SIG-M5 (cell line): ENCODE measurements at regions not wholly inside any gene's neighbourhood (a gene's known extent, or its start where the extent isn't known, plus 50 kb on each side); places are given as distances from the start of the nearest gene placed in this dataset.
"Not testable (repeated sequence)": the region's sequence is repeated elsewhere in the genome, so short reads cannot be mapped to it uniquely, and the experiment has no call there.

Source experiments
- DNase-seq: peaks from one replicate; lab custom pipeline; 2025; lab: John Stamatoyannopoulos, UW

DNA sequence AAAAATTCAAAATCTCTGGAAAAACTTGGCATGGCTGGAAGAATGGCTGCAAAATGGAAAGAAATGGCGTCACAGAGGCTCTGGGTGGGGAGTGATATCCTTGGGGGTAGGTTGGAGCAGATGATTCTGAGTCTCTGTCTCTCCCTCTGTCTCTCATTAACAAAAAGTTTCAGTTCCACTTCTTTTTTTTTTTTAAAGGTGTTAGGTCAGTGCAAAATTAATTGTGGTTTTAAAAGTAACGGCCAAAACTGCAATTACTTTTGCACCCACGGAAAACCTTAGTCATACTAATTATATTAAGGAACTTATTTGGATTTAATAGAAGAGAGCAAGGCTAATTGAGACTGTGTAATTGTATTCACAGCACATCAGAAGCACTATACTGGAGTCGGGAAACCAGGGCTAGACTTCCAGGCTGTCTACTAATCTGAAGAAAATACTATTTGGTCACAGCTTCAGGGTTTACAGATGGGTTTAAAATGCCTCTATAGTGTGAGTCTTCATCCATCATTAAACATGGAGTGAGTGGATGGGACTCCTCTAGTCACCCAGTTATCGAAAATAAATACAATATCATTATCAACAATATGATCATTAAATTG, 289.1 kb upstream of the PLD5 start:
- no peak for DNase-seq

DNA sequence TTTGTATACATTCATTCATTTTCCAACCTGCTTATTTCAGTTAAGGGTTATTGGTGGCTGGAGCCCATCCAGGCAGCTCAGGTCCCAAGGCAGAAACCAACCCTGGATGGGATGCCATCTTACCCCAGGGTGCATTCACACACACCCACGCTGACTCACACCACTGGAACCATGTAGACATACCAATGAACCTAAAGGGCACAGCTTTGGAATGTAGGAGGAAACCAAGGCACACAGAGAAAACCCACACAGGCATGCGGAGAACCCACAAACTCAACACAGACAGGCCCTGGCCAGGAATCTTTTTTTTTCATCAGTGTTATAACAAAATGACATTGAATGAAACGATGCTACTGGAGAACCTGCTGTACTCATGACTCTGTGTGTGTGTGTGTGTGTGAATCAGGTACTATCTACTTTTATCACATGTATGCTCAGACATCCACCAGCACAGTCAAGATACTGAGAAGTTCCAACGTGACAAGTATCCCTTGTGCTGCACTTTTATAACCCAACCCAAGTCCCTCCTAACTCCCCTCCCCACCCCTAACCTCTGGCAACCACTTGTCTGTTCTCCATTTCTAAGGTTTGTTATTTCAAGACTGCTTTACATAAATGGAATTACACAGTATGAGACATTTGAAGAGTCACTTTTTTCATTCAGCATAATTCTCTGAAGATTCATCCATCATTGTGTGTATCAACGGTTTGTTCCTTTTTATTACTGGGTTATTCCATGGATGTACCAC, 286.8 kb upstream of the PLD5 start:
- no peak for DNase-seq

DNA sequence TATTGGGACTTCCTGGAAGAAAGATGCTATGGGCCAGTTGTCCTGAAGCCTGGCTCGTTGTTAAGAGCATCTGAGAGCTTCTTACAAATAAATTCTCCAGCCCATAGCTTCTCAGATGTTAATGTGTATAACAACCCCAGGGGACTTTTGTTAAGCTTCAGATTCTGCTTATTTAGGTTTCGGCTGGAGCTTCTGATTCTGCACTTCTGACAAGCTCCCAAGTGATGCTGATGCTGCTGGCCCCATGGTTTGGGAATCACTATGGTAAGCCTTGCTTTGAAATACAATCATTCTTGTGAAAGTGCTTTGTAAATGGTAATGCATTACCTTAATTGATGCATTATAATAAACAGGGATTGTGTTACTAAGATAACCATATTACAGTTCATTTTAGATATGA, 281.8 kb upstream of the PLD5 start:
- DNase-seq: no peak

DNA sequence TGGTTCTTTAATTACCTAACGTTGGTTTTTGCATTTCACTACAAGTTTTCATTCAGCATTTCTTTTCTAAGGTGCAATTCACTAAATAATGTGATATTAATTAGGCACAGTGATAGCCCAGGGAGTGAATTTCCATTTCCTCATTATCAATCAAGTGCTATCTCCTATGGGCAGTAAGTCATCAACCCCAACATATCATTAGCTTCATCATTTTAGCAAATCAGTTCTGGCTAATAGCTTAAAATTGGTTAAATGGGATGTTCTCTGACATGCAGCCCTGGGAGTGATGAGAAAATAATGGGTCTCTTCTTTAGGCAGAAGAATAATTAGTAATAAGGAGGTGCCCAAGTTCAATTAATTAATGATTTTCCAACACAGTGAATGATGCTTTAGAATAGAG, 280.9 kb upstream of the PLD5 start:
- DNase-seq: not testable (repeated sequence)

DNA sequence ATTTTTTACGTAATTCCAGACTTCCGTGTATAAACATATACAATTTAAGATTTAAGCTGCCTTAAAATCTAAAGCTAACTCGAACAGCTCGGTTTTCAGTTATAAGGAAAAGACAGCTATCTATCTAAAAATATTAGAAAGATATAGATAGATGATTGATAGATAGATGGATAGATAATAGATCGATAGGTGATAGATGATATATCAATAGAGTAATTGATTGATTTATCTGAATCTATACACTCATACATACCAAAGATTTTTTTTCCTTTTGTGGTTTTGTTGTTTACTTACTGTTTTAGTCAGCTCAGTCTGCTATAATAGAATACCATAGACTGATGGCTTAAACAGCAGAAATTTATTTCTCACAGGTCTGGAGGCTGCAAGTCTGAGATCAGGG, 278.5 kb upstream of the PLD5 start:
- no peak for DNase-seq

DNA sequence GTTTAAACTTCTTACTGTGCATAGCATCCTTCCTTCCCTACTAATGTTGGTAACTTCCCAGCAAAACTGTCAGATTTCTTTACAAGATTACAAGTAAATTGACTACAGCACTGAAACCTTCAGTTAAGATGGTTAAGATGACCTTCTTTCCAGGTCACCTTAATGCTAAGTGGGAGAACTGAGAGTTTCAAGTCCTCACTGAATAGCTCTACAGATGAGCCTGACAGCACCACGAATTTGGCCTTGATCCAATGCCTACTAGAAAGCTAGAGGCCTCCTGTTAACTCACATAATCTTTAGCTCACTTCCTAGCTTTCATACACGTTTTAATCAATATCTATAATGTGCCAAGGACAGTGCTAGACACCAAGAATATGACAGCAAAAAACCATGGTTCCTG, 276.0 kb upstream of the PLD5 start:
- no peak for DNase-seq

DNA sequence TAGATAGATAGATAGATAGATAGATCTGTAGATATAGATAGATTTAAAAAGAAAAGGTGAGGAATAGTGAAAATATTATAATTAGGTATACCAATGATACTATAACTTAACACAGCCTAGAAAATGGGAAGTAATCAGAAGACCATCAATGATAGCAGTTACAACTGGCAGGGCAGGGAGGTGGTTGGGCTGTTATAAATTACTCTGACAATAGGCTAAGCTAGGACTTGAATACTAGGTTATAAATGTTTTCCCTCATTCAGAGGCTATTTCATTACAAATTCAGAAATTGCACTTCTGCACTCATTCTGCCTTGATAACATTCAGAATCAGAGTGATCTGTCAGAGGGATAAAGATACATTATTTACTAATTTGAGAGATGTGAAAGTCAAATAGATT, 273.4 kb upstream of the PLD5 start:
- no peak for DNase-seq

DNA sequence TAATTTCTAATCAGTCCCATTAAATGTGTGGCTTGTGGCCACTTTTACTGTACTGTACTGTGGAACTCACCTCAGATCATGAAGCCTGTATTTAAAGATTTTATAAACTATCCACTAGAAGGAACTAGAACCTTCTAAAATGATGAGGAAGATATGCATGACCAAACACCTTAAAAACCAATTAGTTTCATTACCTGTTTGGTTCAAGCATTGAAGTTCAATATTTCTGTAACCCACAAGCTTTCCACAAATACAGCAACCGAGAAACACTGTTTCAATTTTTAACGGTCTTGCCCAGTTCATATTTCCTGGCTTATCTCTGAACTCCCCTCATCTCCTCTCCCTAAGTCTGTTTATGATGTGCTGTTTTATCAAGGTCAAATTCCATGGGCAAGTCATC, 264.3 kb upstream of the PLD5 start:
- DNase-seq: no peak

DNA sequence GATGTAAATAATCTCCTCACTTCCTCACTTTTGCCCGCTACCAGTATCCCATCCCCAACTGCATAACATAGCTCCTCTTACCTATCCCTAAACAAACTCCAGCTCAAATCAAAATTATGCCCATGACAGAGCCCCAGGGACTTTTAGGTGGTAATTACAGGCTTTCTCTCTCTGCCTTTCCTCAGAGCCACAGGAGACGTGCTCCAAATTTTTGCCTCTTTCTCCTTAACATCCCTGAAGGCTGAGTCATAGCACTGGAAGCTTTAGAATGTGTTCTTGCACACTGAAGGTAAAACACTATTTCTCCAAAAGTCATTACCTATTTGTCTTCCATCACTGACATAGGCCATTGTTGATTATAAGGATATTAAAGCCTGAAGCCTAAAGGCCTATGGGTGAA, 263.5 kb upstream of the PLD5 start:
- no peak for DNase-seq

DNA sequence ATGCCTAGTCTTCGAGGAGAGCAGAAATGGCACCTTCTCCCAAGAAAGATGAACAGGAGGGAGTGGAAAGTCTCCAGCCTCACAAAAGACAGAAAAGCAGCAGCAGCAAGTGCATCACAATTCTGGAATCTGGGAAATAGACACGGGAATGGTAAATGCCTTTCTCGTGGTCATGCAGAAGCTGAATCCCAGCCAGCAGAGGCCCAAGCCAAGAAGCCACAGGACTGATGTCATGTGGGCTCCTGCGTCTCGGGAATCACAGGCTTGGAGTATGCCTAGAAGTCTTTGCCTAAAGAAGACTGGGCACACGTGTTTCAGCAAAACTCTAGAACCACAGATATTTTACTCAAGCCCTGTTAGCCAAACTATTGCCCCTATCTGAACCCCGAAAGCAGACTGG, 260.3 kb upstream of the PLD5 start:
- DNase-seq: no peak

DNA sequence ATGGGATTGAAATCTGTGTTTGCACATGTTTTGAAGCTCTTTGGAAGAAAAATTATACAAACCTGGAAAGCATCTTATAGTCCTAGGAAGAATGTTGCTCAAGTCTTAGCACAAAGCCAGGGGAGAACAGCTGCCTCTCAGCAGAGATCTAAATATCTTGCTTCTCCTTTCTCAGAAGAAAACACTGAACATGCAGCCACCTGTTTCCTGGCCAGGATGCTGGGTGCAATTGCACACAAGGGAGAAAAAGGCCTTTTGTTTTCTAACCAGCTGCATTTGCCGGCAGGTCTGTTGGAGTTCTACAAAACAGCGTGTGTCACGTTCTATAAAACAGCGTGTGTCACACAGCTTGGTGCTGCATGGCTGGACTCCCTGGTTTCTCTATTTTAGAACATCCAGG, 259.6 kb upstream of the PLD5 start:
- DNase-seq: no peak

DNA sequence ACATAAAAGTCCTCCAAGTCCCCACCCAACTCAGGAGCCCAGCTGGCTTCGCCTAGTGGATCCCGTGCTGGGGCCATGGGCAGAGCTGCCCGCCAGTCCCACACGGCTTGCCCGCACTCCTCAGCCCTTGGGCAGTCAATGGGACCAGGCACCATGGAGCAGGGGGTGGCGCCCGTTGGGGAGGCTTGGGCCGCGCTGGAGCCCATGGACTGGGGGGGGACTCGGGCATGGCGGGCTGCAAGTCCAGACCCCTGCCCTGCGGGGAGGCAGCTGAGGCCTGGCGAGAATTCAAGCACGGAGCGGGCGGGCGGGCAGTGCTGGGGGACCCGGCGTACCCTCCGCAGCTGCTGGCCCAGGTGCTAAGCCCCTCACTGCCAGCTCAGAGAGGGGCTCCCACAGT, 249.8 kb upstream of the PLD5 start:
- no peak for DNase-seq

DNA sequence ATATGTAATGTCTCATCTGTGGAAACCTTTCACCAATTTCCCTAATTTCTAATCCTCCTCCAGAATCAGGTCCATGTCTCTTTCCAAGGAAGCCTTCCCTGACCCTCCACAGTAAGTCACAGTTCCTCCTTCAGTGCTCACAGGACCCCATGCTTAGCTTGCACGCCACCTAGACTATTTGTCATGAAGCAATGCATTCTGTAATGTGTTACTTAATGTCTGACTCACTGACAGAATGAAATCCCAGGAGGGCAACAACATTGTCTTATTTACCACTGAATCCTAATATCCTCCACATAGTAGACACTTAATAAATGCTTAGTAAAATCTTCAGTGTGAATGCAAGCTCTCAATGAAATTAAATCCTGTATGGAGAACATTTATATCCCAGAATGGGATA, 245.9 kb upstream of the PLD5 start:
- no peak for DNase-seq

DNA sequence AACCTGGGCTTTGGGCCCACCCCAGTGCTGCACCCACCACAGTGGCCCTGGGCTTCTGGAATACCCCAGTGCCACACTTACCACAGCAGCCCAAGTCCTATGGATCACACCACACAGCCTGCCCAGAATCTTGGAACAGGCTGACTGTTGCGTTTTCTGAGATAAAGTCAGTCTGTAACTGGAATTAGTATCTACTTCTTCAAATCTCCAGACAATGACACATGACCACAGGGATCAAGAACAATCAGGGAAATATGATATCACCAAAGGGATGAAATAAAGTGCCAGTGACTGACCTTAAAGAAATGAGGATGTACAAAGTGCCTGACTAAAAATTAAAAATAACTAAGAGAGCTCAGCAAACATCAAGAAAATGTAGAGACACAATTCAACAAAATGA, 239.7 kb upstream of the PLD5 start:
- no peak for DNase-seq

DNA sequence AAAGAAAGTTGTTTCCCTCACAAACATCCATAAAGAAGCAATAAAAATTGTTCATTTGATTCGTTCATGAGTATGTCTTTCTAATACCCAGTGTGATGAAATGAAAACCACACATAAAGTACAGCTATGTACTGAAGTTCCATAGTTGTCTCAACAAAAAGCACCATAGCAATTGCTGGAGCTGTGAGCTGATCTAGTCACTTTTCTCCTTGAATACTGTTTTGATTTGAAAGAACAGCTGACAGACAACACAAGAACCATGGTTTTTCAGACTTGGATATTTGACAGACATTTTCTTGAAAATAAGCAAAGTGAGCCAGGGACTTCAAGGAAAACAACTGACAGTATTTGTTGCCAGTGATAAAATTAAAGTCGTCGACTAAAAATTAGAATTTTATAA, 237.1 kb upstream of the PLD5 start:
- DNase-seq: no peak

DNA sequence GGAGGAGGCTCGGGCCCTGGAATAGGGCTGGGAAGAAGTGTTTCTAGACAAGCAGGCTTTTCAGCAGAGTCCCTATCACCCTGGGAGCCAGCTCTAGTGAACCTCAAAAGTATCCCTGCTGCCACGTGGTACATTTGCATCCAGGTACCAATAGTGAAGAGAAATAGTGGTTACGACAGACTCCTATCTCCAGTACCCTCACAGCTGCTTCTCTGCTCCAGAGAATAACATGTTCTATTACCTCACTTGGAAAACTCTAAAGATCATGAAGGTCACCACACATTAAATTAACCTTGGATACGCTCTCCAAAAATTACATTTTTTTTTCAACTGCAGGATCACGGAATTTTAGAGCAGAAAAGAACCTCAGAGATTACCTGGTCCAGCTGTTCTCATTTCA, 230.4 kb upstream of the PLD5 start:
- no peak for DNase-seq

DNA sequence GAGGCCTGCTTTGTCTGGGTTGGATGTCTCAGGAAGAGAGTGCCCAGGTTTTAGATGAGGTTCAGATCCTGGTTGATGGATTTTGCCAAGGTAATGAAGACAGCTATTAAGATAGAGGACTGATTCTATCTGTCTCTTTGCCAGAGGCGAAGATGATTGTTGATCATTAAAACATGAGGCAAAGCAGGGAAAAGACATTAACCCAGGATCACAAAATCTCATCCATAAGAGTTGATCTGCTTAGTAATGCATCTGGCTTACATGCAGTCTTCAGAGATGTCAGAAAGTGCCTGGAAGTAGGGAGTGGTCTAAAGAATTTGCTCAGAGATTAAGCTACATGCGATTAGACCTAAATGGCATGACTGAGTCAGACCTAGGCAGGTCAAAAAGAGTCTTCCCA, 229.6 kb upstream of the PLD5 start:
- DNase-seq: no peak

DNA sequence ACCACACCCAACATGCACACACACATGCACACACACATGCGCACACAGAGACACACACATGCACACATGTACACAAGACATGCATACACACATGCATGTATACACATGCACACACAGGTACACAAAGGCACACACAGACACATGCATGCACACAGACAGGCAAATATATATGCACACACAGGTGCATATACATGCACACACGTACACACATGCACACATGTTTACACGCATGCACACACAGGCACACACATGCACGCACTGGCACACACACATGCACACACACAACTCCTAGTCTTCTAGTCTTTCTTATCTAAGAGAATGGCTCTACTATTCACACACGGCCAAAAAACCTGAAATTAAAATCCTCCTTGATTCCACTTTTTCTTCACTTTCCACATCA, 222.7 kb upstream of the PLD5 start:
- no peak for DNase-seq

DNA sequence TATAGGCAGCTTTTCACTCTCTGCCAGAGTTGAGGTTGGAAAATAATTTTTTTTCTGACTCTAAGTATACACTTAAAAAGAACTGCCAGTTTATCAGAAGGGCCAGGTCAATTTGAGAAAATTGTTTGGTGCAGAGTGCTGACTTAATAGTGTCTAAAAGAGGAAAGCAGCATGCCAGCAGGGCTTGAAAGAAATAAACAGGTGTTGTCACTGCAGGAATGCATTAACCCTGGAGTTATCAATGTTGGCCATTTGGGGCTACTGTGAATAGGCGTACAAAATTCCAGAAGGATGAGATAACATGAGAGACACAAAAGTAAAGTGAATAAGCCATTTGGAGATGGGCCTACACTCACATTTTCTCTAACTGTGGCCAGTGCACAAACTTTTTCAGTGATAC, 220.6 kb upstream of the PLD5 start:
- DNase-seq: no peak

DNA sequence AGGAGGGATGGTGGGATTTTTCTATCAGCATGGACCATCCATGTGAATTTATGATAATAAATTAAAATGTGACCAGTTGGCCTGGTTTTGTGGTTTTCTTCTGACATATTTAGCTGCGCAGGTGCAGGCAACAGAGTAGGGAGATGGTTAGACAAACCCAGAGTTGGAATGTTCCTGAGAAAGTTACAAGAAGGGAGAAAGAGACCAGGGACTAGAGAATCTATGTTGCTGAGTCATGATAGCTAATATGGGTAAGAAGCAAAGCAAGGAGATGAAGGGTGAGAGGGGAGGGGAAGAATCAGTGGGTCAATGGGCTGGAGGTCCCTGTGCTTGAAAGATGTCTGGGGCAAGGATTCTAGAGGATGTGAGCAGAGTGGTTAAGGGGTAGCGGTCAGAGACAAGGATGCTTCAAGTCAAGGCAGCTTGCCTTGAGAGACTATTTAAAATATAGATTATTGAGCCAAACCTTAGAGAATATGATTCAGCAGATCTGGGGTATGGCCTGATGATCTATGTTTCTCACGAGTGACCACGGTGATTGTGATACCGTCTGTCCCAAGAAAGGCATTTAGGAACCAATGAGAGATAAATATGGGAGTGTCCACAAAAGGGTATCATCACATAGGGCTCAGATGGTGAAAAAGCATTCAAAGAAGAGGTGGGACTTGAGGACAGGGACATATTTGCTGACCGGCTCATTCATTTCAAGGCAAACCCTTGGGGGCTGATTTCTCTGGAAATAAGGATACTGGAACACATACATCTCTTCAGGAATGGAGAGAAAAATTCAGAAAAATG, 219.7 kb upstream of the PLD5 start:
- DNase-seq: no peak

DNA sequence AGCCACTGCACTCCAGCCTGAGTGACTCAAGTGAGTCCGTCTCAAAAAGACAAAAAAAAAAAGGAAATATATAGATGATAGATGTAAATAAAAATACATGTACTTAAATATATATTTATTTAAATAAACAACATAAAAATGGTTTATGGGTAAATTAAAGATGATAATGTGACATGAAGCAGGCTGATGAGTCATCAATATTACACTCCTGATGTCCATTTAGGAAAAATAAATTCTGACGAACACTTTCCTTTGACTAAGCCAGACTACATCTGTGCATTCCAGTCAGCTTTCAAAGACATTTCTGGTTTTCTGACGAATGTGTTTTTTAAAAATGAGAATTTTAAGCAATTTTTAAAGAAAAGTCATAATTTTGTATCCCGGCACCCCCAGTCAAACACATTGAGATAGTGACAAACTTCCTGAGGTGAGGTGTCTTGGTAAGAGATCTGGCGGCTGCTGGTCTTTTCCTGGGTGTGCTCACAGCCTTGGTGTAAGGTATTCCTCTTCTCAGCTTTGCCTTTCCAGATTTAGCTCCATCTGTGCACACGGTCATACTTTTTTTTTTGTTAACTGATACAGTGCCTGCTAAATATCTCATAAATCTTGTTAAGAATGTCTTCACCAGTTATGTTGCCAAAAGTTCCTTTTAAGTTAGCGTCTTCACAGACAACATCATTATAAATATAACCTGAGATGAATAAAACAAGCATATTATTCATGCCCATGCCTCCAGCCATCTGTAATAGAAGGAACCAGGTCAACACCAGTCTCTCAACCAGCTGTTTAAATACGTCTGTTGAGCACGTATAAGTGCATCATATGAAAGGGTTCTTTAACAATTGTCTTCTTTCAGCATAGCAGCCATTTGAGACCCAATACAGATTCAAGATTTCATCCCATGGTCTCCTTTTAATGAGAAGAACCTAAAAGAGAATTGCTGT, 214.5 kb upstream of the PLD5 start:
- DNase-seq: no peak

DNA sequence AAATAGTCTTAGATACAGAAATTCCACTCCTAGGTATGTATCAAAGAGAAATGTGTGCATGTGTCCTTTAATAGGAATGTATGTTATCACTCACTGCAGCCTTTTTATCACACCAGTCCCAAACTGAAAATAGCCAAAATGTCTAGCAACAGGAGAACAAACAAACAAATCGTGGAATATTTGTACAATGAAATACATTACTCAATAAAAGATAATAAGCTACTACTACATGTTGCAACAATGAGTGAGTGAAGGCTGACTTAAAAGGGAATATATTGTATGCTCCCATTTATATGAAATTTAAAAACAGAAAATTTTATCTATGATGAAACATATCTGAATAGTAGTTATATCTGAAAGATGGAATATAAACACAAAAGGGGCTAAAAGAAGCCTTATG, 212.1 kb upstream of the PLD5 start:
- no peak for DNase-seq
